CD4-positive, alpha-beta T cell treated with Interleukin-15 for 1 hour (primary cell): ENCODE measurements at regions not wholly inside any gene's neighbourhood (a gene's known extent, or its start where the extent isn't known, plus 50 kb on each side); places are given as distances from the start of the nearest gene placed in this dataset.
"Not testable (repeated sequence)": the region's sequence is repeated elsewhere in the genome, so short reads cannot be mapped to it uniquely, and the experiment has no call there.

Experiments used
- DNase-seq: peaks from one replicate; pipeline ENCODE4 v3.0.0-alpha.2; 2020

GRCh38 chr11:37857726-37858125 is 1259.7 kb upstream of the RAG2 start:
- no peak for DNase-seq

- DNase-seq = no peak
Observed at GRCh38 chr11:37849706-37850105, 1251.7 kb upstream of the RAG2 start.

DNA sequence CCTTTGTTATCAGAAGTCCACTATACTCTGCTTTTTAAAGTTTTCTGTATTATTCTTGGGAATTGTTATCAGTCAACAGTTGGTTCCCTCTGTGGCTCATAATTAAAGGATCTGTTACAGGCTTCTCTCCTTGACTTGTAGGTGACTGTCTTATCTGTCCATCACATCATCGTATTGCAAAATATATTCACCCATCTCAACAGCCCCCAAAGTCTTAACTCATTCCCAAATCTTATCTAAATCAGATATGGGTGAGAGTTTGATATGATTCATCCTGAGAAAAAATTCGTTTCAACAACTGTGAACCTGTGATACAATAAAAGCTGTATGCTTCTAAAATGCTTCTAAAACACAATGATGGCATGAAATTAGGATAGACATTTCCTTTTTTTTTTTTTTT is 1245.6 kb upstream of the RAG2 start:
- no peak for DNase-seq

DNA sequence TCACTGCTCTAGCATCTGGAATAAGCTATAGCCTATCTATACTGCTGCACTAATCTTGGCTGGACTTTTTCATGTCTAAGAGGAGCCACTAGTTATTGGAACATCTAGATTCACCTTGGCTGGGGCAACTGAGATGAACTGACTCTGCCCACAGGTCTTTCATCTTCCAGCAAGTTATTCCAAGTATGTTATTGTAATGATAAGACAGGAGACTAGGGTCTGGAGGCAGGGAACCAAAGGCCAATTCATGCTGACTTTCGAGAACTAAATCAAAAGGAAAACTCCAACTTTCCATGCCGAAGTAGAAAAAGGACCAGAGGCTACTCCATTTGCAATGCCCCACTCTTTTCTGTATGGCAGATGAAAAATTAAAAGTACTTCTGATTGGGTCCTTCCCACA is 1243.0 kb upstream of the RAG2 start:
- DNase-seq = no peak

DNA sequence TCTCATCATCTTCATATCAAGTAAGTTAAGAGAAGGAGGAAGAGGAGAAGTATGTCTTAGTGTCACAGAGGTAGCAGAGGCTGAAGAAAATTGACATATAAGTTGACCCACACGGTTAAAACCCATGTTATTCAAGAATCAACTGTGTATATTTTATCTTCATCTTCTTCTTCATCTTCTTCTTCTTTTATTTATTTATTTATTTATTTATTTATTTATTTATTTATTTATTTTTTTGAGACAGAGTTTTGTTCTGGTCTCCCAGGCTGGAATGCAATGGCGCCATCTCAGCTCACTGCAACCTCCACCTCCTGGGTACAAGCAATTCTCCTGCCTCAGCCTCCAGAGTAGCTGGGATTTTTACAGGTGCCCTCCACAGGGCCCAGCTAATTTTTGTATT is 1242.3 kb upstream of the RAG2 start:
- not testable (repeated sequence) for DNase-seq

- no peak for DNase-seq
Observed at GRCh38 chr11:37830529-37830928, 1232.5 kb upstream of the RAG2 start.

DNA sequence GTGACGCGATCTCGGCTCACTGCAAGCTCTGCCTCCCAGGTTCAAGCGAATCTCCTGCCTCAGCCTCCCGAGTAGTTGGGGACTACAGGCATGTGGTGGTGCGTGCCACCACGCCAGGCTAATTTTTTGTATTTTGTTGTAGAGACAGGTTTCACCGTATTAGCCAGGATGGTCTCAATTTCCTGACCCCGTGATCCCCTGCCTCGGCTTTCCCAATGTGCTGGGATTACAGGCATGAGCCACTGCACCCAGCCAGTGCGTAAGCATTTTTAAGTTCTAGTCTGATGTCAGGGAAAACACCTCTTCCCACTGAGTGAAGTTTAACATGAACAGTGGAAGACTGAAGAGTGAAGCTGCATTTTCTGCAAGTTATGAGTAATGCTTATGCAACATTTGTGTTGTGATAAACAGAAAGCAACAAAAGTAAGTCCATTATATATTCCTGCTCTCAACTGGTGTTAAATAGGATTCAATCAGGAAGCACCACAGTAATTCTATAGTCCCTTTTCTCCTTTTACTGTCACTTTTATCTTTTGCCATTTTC is 1219.8 kb upstream of the RAG2 start:
- no peak for DNase-seq

GRCh38 chr11:37812281-37812880 is 1214.3 kb upstream of the RAG2 start:
- DNase-seq = no peak

DNA sequence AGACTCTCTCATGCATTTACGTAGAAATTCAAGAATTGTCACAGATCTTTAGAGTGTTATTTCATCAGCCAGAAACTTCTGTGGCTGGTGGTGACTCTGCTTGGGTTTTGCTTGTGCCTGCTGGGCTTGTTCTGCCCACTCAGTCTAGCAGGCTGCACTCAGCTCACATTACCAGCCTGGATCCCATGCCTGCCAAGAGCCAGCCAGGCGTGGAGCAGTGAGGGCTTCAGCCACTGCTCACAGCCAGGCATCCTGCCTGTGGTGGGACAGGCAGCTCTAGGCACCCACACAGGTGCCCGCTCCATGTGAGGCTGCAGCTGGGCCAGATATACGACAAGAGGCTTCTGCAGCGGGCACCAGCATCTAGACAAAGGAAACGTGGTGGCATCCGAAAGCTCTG is 1213.3 kb upstream of the RAG2 start:
- DNase-seq = no peak

GRCh38 chr11:37804666-37805065 is 1206.6 kb upstream of the RAG2 start:
- no peak for DNase-seq

- DNase-seq = no peak
Observed at GRCh38 chr11:37788141-37788877, 1190.3 kb upstream of the RAG2 start.

GRCh38 chr11:37786214-37786755 is 1188.2 kb upstream of the RAG2 start:
- no peak for DNase-seq

DNA sequence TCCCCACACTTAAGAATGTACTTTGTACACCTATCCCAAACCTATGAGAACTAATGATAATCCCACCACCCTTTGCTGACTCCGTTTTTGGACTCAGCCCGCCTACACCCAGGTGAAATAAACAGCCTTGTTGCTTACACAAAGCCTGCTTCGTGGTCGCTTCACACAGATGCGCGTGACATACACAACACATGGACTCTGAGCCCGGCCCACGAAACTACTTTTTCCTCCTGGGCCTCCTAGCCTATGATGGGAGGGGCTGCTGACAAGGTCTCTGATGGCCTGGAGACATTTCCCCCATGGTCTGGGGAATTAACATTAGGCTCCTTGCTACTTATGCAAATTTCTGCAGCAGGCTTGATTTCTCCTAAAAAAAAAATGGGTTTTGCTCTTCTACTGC is 1176.4 kb upstream of the RAG2 start:
- DNase-seq = no peak

DNA sequence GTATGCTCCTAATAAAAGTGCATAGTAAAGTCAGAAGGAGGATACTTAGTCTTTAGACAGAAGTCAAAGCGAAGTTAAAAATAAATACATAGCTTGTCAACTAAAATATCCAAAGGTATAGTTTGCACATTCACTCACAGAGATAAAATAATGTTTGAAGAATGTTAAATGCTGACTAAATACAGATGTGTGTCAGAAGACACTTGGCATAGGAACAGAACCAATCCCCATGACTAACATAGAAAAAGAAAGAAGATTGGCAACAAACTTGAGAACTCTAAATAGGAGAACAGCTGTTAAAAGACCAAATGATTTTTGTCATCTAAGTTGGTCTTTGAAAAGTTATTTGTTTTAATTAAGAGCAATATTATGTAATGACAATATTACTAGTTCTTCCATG is 1172.1 kb upstream of the RAG2 start:
- DNase-seq = no peak

- DNase-seq = no peak
Observed at GRCh38 chr11:37762079-37762478, 1164.0 kb upstream of the RAG2 start.

DNA sequence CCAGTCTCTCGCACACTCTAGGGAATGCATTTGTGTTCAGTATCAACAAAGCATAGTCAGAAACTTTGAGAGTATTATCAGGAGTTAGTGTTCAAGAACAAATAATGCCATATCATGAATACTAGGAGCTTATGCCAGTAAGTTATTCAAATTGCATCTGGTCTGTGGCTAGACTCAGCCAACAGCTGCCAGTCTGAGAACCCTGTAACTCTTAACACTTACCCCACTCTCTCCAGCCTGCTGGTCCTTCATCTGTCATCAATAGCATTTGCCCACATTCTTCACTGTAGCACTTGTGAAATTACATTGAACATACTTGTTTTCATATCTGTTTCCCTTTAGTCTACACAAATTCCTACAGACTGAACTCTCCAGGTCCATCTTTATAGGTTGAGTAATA is 1157.5 kb upstream of the RAG2 start:
- DNase-seq = no peak

- no peak for DNase-seq
Observed at GRCh38 chr11:37748641-37749040, 1150.6 kb upstream of the RAG2 start.

DNA sequence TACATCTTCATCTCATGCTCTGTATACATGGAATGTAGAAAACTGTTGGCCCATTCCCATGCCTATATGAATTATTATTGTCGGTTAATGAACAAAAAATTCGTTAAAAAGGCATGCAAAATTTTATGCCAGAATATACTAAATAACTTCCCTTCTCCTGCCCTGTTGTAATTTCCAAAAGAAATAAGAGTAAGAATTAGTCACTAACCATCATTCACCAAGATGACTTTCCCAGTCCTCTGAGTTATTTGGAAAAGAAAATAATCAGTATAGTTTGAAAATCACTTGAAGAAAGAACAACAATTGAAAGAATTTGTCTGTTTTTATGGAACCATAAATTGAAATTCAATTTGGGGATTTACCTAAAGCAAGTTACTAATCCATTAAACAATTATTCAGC is 1149.1 kb upstream of the RAG2 start:
- DNase-seq = no peak

GRCh38 chr11:37727371-37727770 is 1129.3 kb upstream of the RAG2 start:
- no peak for DNase-seq

DNA sequence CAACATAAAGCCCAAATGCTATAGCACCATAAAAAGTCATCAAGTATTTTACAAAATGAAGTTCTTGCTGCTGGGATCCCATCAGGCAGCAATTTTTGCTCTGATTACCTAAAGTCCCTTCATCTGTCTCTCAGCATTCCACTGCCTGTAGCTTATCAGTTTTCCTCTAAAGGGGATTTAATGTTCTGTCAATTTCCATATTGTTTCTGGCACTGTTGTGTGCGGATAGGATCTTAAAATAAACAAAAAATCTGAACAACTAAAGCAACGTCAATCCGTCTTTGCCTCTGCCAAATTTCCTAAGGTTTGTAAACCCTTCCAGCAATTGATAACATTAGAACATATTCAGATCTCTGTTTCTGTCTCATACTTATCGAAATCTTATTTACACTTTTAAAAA is 1126.3 kb upstream of the RAG2 start:
- DNase-seq = no peak

- no peak for DNase-seq
Observed at GRCh38 chr11:37721485-37721884, 1123.4 kb upstream of the RAG2 start.

DNA sequence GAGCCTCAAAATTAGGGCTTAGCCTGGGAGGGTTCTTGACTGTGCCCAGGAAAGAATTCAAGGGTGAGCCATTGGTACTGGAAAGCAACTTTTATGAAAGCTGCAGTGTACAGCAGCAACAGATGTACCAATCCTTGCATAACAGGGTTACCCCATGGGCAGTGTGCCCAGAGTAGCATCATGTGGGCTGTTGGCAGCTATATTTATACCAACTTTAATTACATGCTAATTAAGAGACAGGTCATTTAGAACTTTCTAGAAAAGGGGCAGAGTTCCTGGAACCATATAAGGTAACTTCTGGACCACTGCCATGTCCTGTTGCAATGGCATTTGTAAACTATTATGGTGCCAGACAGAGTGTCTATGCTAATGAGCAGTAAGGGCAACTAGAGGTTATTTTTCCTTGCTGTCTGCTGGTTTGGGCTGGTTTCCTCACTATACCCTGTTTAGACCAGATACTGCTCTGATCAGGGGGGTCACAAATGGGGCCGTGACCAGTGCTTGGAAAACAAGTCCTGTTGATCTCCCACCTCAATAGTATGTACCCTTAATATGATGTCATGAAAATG is 1120.5 kb upstream of the RAG2 start:
- DNase-seq = no peak

DNA sequence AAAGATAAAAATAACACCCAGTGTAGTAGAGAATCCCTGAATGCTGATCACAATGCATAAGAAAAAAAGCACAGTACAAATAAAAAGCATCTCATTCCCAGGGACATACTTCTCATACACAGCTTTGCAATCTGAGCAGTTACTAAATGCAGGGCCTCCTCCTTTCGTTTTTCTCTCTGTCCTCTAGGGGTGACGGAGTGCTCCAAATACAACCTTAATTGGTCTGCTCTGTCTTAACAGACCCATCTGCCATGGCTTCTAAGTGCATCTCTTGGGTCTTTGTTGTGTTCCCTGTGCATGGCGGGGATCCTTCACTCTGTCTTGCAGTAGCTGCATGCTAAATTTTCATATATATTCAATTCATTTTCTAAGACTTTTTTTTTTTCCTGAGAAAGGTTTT is 1114.2 kb upstream of the RAG2 start:
- DNase-seq = no peak

DNA sequence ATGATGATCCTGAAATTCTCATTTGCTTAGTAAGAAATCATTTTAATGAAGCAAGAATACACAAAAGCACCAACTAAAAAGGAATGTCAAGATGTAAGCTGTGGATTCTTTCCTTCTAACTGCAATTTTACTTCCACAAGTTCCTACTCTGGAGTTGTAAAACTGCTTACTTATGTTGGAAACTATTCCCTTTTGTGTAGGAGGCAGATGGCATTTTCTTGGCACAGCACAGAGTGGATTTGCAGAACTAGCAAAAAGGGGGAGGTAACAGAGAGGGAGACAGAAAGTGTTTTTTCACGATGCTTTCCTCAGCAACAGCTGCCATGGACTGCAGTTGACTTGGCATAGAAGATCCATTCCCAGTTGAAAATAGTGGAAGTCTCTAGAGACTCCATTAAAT is 1112.0 kb upstream of the RAG2 start:
- DNase-seq = no peak
